Activated naive CD4-positive, alpha-beta T cell treated with anti-CD3 and anti-CD28 coated beads, Interleukin-2, amount 50 U/mL, for 16 hours (primary cell): ENCODE measurements at regions not wholly inside any gene's neighbourhood (a gene's known extent, or its start where the extent isn't known, plus 50 kb on each side); places are given as distances from the start of the nearest gene placed in this dataset.

ENCODE experiments used
- DNase-seq: peaks from one replicate; pipeline ENCODE4 v3.0.0-alpha.2; 2020

DNA sequence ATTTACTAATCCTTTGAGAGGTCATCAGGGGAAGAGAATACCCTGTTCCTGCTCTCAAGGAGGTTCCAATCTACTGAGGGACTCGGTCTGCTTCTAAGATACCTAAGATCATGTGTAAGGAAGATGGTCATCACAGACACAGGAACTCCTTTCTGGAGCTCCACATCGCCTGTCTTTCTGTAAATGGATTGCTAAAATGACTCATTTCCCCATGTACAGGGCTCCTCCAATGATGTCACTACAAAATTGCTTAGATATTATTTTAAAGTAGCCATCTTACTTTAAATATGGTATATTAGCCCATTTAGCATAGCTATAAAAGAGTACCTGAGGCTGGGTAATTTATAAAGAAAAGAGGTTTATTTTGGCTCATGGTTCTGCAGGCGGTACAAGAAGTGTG is 206.1 kb upstream of the PROK2 start:
- no peak for DNase-seq

DNA sequence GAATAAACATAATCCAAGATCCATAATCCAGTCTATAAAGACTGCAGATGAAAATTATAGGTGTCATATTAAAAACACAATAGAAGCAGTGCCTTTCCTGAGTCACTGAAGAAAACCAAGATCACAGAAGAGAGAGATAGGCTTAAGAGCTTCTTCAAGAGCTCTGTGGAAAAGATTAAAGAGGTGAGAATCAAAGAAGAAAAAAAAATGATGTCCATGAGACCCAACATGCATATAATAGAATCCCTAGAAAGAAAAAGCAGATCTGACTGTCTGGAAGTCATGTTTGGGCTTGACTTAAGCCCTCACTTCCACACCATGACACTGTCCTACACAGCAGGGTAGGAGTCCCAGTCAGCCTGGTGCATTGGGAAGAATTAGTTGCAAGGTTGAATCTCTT is 205.6 kb upstream of the PROK2 start:
- DNase-seq: no peak

DNA sequence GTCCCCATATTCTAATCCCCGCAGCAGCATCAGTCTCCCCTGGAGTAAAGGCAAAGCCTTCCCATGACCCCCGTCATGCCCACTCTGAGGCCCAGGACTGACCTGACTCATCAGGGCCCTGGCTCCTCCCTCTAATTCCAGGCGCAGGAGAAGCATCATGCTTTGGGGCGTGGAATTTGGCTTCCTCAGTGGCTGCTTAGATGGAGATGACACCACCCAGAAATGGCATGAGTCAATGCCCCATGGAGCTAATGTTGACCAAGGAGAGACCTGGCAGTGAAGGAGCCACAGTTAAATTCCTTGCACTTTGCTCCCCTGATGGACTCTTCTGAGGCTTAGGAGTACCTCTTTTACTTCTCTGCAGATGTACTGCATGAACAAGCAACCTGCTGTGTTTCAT is 204.2 kb upstream of the PROK2 start:
- DNase-seq: no peak

DNA sequence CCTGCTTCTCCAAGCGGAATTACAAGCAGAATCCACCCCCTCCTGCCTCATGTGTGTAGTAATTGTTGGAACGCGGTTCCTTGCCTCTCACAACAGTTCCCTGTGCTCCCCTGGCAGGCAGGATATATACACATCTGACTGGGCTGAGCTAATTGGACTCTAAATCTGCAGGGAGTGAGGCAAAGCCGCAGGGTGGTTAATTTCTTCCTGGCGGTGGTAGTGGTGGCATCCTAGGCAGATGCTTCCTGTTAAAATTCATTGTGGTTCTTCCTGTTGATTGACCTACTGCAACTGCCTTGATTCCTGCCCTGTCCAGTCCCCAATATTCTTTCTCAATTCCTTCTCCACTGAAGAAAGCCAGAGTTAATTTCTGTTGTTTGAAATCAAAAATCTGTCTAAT is 202.9 kb upstream of the PROK2 start:
- DNase-seq: no peak

DNA sequence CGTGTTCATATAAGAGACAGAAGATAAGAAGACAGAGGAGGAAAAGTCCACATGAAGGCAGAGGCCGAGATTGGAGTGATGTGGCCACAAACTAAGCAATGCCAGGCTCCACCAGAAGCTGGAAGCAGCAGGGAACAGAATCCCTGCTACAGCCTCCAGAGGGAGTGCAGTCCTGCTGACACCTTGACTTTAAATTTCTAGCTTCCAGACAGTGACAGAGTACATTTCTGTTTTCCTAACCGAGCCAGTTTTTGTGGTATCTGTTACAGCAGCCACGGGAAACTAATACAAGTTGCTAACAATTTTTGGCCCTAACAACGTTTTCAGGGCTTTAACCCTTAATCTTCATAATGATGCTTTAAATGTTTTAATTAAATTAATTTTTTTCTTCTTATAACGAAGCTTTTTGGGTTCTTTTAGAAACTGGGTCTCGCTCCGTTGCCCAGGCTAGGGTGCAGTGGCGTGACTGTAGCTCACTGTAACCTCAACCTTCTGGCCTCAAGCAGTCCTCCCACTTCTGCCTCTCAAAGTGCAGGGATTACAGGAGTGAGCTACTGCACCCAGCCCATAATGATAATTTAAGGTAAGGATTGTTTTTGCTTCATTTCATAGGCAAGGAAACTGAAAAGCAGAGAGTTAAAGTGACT is 202.3 kb upstream of the PROK2 start:
- no peak for DNase-seq

DNA sequence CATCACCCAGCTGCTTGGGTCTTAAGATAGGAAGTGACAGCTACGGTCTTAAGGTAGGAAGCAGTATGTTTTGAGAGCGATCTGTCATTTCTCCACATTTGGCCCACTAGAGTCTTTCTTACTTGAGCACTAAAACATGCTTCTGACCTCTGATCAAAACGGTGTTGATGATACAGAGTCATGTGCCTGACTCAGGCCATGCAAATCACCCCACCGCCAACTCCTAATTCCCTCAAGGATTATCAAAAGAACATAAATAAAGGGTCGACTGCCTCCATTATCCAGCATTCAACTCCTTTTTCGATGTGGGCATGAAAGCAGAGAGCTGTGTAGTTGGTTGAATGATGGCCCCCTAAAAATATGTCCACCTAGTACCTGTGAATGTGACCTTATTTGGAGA is 201.7 kb upstream of the PROK2 start:
- DNase-seq: no peak

DNA sequence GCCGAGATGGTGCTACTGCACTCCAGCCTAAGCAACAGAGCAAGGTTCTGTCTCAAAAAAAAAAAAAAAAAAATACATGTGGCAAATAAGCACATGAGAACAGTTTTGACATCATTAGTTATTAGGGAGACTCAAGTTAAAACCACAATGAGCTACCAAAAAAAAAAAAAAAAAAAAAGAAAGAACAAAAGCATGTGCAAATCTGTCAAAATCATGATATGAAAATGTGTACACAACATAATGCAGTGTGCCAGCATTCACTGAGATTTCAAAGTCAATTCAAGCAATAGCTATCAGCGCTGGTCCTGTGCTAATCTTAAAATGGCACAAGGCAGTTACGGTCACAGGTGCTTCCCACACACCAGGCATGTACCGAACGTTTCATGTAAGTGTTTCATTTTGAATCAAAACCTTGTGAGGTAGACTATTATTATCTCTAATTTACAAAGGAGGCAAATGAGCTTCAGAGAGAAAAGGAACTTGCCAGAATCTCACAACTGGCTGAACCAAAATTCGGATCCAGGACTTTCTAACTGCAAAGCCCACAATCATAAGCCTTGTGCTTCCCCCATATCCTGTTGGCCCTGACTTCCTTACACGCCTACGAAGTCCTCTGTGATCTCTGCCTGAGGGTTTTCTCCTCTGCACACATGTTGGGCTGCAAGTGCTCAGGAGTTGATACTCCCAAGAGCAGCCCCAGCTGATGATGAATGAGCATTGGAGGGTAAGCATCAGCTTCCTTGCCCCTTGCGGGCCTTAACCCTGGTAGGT is 200.1 kb upstream of the PROK2 start:
- DNase-seq: peak; percentile 23

DNA sequence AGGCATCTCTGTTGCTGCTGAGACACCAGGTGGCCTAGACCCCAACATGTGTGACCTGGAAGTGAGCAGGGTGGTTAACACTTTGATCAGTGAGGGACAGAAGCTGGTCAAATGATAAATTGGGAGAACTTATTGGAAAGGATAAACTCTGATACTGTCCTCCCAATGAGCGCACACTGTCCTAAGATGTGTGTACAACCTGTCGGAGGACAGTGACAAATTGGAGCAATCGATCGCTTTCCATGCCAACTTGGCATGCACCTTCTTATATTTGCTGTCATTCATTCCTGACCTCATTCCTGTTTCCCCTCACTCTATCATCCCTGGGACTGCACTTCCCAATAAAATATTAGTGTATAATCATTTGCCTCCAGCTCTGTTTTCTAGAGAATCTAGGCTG is 198.7 kb upstream of the PROK2 start:
- no peak for DNase-seq

DNA sequence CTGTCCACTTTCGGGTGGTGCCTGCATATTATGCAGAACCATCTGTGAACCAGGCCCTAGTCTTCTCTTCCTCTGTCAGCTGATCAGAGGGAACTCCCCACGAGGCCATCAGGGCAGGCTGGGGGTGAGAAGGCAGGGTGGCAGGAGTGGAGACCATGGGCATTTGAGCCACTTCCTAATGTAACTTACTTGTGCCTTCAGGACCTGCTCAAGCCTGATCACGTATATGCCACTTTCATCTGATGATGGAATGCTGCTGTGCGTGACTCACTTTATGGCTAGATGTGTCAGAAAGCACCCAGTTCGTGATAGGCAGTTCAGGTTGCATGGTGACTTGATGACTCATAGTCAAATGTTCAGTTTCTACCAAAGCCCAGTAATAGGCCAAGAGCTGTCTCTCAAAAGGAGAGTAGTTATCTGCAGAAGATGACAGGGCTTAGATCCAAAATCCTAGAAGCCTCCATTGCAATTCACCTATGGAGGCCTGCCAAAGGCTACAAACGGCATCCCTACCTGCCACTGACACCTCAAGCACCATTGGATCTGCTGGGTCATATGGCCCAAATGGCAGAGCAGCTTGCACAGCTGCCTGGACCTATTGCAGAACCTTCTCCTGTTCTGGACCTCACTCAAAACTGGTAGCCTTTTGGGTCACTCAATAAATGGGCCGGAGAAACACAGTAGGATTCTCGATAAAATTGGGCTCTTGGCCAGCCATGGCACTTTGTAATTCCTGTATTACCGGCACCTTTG is 197.7 kb upstream of the PROK2 start:
- peak; percentile 56 for DNase-seq

DNA sequence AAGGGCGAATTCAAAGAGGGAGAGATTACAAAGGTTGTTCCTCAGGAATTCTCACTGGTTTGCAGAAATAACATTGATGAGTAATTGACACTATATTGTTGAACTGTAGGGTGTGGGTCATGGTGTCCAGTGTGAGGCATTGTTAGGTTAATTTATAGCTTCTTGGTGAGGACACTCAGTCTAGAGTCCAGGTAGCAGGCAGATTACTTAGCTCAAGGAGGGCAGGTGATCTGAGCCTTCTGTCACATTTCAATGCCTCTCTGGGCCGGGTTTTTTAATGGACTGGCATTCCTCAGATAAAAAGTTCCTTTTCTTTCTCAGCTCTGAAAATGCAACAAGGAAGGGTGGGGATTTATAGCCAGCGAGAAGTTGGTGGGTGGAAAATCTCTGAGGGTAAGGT is 194.2 kb upstream of the PROK2 start:
- DNase-seq: no peak

DNA sequence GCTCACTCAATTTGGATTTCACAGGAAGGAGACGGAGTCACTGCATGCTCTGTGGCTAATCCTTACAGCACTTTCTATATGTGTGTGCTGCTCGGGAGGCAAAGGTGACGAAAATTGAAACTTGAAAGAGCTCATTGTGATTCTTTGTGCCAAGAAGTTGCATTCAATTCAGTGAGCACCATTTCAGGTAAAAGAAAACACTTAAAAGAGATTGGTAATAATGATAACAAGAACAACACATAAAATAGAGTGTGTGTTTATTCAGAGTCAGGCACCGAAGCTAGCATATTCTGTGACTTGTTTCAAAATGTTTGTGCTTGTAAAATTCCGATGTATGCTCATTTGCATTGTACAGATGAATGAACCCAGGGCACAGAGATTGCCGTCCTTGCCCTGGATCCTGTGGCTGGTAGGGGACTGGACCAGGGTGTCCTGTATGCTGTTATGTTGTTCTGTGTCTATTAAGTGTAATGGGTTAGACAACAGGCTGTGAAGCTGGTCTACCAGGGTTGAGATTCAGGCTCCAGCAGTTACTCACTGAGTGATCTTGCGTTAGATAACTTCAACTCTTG is 193.3 kb upstream of the PROK2 start:
- DNase-seq: no peak

DNA sequence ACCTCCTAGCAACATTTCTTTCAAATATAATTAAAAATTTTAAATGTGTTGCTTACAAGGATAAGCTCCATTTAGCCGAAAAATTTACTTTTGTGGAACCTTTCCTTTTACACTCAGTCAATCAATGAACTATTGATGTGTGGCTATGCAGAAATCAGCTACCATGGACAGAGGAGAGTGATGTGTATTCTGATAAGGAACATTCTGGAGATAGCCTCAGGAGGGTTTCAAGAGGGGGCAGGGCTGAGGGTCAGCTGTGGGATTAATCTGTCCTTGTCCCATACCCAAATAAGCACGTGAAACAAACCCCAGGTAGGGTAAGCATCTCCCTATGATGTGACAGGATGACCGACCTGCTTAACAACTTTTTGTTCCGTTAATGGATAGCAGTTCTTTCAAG is 192.6 kb upstream of the PROK2 start:
- no peak for DNase-seq

DNA sequence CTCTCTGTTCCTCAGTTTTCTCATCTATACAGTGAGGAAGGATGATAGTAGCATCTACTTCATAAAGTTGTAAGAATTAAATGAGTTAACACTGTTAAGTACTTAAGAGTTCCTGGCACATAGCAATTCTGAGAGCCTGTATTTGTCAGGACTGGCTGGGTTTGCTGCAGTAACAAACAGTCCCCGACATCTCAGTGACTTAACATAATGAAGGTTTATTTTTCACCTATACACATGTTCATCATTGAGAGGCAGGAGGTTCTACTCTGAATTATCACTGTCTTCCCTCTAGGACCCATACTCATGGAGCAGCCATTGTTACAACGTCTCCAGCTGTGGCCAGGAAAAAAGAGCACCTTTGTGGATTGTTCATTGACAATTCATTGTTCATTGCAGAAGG is 190.6 kb upstream of the PROK2 start:
- no peak for DNase-seq

DNA sequence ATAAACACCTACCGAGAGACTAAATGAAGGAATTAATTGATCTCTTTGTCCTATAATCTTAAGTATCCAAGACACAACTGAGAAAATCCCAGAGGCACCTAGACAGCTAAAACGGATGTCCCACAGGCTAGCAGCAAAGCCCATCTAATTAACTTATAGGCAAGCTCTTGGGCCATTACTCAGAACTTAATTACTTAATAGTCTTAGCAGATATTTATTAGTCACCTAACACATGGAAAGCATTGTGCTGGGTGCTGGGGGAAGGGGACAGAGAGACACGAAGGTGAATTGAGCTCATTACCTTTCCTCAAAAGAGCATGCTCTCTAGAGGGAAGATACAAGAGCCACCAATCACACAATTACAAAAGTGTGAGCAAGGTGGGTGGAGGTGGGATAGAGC is 189.8 kb upstream of the PROK2 start:
- no peak for DNase-seq

DNA sequence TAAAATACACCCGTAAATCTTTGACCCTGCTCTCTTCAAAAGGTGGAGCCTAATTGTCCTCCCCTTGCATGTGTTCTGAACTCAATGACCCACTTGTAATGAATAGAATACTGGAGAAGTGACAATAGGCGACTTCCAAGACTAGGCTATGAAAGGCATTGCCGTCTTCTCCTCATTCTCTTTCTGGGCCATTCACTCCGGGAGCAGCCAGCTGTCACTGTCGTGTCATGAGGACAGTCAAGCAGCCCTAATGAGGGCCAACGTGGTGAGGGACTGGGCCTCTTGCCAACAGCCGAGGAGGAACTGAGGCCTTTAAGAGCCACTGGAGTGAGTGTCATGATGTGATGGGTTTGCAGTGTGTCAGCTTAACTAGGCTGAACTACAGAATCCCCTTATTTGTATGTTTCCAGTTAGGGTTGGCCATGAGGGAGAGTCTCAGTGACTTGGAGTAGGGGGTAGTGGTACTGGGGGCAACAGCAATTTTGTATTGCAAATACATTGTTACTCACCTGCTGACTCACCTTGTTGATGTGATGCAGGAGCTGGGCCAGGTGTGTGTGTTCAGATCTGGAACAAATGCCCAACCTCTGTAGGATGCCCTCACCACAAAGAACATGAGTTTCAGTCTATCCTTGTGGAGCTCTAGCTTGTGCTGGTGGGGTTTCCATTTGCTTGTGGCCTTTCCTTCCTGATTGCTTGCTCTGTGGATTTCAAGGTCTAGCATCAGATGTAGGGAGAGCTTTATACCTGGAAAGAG is 188.5 kb upstream of the PROK2 start:
- DNase-seq: no peak

DNA sequence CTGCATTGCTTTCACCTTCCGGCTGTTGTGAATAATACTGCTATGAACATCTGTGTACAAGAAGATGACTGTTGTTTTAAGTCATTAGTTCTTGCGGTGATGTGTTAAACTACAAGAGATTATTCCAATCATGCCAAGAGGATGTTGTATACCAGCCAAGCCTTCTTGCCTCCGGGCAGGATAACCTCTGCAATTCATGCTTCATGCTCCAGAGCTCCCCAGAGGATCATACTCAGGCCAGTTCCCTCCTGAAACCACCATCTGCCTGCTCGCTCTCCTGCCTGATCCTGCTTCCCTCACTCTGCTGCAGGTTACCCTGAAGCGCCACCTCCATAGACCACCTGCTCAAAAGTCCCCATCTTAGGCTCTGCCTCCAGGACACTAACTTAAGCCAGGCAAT is 187.1 kb upstream of the PROK2 start:
- DNase-seq: no peak

DNA sequence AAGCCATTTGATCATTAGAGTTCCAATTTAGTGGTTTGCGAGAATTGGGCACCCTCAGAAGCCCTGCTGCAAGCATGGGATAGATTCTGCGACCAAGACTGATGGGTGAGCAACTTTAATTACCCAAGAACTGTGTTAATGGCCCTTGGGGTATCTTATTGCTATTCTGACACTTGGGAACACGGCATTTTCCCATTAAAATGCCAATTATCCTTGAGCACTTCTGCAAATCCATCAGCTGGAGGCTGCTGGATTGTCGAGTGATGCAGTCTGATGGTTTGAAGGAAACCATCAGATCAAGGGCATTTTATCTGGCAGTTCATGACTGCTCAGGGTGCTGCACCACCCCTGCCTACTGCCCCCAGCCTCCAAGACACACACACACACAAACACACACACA is 183.6 kb upstream of the PROK2 start:
- DNase-seq: no peak

DNA sequence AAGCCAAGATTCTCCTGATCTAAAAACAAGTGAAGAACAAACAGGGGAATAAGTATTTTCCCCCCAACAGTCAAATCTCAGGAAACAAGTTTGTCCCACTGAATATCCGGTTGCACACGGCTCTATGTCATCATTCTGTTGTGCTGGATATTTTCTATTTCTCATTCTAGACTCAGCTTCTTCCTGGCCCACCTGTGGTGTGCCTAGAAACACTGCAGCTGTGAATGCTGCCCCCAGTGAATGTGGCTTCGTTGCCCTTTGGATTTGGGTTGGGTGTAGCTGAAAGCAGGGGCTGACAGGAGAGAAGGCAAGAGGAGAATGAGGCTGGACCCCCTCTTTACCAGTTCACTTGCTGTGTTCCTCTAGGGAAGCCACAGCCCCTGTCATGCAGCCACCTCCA is 181.2 kb upstream of the PROK2 start:
- no peak for DNase-seq

DNA sequence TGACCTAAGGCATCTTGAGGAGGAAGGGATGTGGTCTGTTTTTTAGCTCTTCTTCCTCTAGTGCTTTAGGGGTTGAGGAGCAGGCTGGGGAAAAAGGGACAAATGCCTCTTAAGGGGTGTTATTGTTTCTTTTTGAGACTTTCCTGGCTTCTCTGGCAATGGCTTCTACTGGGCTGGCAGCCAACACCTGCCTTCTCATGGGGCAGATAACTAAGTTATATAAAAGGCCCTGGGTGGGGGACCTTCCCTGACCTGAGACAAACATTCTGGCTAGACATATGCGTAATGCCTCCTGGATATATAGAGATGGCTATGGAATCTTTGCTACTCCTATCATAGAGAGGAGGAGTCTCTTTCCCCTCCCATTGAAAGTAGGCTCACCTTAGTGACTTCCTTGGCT is 179.2 kb upstream of the PROK2 start:
- DNase-seq: no peak

DNA sequence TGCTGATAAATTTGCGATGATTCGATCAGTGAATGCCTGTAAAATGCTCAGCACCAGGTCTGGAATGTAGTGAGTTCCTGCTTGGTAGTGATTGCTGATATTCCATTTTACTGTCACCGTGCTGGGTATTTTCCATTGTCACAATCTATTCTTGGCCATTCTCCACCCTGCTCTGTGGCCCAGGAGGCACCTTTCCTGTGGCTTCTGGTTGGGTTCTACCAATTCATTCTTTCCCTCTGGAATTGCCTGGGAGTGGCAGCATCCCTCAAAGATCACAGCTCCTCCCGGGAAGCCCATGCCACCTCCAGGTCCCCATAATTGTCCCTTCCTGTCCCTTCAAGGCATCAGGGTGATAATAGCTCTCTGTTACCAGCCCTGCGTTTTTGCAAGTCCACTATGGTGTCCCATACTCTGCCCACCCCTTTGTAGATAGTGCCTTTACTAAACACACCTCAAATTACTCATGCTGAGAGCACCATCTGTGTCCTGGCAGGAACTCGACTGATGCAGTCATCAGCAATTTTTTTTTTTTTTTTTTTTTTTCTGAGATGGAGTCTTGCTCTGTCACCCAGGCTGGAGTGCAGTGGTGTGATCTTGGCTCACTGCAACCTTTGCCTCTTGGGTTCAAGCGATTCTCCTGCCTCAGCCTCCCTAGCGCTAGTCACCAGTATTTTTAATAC is 177.8 kb upstream of the PROK2 start:
- DNase-seq: no peak

DNA sequence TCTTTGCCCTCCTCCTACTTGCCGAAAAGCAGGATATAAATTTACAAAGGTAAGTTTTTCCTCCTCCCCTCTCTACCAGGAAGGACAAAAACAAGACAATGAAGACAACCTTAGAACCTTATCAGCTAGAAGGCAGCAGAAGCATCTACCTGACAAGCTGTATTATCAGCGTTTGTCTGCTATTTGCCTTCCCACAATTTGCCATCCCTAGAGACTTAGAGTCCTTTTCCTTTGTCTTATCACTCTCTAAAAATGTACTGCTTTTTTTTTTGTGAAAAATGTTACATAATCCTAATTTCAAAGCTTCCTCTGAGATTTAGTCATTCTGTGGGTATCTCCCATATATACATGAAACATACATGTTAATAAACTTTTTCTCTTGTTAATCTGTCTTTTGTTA is 176.9 kb upstream of the PROK2 start:
- no peak for DNase-seq

DNA sequence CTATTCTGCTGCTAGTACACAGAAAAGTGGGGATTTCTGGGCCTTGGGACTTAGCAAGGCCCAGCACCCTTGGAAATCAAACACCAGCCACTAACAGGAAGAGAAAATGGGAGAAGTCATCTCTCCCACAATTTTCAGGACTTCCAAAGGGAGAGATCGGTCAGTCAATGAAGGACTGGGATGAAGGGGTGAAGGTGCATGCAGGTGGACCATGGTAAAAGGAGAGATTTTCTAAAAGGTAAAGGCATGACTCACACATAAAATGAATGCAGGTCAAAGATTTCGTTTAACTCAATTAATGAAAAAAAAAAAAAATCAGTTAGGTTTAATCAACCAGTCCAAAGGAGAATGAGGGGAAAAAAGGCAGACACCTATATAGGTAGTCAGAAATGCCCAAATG is 176.4 kb upstream of the PROK2 start:
- DNase-seq: no peak

DNA sequence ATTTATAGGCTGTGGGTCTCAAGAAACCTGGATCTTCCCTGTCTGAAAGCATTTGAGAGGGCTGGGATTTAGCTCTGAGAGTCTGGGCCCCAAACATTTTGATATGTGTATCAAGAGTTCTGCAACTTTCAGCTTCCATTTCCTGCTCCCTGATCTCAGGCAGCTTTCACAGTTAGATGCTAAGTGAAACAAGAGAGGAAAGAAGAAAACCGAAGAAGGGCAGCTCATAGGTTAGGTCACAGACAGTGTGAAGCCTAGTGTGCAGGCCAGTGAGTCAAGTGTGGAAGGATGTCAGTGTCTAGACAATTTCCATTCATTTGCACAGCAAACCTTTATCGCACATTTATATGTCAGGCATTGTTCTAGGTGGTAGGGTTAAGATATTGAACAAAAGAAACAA is 173.6 kb upstream of the PROK2 start:
- no peak for DNase-seq
